ENCODE measurements at regions not wholly inside any gene's neighbourhood (a gene's known extent, or its start where the extent isn't known, plus 50 kb on each side); places are given as distances from the start of the nearest gene placed in this dataset.

GRCh38 chr6:126633373-126633772, 293.5 kb downstream of the CENPW start:
- TF ChIP-seq, protein P1, sequence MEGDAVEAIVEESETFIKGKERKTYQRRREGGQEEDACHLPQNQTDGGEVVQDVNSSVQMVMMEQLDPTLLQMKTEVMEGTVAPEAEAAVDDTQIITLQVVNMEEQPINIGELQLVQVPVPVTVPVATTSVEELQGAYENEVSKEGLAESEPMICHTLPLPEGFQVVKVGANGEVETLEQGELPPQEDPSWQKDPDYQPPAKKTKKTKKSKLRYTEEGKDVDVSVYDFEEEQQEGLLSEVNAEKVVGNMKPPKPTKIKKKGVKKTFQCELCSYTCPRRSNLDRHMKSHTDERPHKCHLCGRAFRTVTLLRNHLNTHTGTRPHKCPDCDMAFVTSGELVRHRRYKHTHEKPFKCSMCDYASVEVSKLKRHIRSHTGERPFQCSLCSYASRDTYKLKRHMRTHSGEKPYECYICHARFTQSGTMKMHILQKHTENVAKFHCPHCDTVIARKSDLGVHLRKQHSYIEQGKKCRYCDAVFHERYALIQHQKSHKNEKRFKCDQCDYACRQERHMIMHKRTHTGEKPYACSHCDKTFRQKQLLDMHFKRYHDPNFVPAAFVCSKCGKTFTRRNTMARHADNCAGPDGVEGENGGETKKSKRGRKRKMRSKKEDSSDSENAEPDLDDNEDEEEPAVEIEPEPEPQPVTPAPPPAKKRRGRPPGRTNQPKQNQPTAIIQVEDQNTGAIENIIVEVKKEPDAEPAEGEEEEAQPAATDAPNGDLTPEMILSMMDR (conservative IDR thresholded peaks at IDR 0.05 in 1 of 2, IDR thresholded peaks at IDR 0.05 in 1 of 2; ENCODE audit: extremely low read depth in 1 of 2, insufficient read depth in 1 of 2, low read depth in 1 of 2, low read length in 2 of 2), result no peak
- no peak for TF ChIP-seq EZH2 (IDR thresholded peaks at IDR 0.05; ENCODE audit: borderline replicate concordance, low read length)

Measured in mammary epithelial cell (primary cell).